ENCODE measurements at regions not wholly inside any gene's neighbourhood (a gene's known extent, or its start where the extent isn't known, plus 50 kb on each side); places are given as distances from the start of the nearest gene placed in this dataset.

GRCh38 chr6:78589436-78589835 is 277.9 kb upstream of the IRAK1BP1 start:
- ChIA-PET CTCF (interaction anchor here (0.6 kb wide), 1 partner anchor 80 kb away, joined by 3 read pairs; no protein-coding TSS in a partner anchor), POLR2A (no interaction called here)
- H3K27ac ChIP-seq (ENCODE audit: extremely low read depth, low read depth, low read length) = no peak overlapping the region
- H3K36me3 ChIP-seq (ENCODE audit: control insufficient read depth in 2 of 2, insufficient read depth in 1 of 2, low read length in 2 of 2) = no peaks in the 10 kb centered on the region
- no peak overlapping the region for H3K4me3 ChIP-seq (ENCODE audit: low read depth, low read length)
- no peak for TF ChIP-seq ZNF23 (tag by site-specific recombination; IDR thresholded peaks at IDR 0.05; ENCODE audit: borderline replicate concordance)
- peak; percentile 23; the same call in 1 of the 2 replicates for TF ChIP-seq WT1 (tag by site-specific recombination; IDR thresholded peaks at IDR 0.05)
- peak; percentile 22; the same call in 1 of the 2 replicates for TF ChIP-seq SP7 (tag by site-specific recombination; IDR thresholded peaks at IDR 0.05)
- TF ChIP-seq, protein P1, sequence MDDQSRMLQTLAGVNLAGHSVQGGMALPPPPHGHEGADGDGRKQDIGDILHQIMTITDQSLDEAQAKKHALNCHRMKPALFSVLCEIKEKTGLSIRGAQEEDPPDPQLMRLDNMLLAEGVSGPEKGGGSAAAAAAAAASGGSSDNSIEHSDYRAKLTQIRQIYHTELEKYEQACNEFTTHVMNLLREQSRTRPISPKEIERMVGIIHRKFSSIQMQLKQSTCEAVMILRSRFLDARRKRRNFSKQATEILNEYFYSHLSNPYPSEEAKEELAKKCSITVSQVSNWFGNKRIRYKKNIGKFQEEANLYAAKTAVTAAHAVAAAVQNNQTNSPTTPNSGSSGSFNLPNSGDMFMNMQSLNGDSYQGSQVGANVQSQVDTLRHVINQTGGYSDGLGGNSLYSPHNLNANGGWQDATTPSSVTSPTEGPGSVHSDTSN (CRISPR knock-in tag; IDR thresholded peaks at IDR 0.05) = no peak
- TF ChIP-seq, protein P2, sequence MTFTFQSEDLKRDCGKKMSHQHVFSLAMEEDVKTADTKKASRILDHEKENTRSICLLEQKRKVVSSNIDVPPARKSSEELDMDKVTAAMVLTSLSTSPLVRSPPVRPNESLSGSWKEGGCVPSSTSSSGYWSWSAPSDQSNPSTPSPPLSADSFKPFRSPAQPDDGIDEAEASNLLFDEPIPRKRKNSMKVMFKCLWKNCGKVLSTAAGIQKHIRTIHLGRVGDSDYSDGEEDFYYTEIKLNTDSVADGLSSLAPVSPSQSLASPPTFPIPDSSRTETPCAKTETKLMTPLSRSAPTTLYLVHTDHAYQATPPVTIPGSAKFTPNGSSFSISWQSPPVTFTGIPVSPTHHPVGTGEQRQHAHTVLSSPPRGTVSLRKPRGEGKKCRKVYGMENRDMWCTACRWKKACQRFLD (tag by site-specific recombination; IDR thresholded peaks at IDR 0.05) = no peak
- TF ChIP-seq ZNF518A (tag by site-specific recombination; conservative IDR thresholded peaks at IDR 0.05; ENCODE audit: low read depth) = no peak
- TF ChIP-seq ZNF48 (tag by site-specific recombination; IDR thresholded peaks at IDR 0.05) = no peak
- TF ChIP-seq, protein P3, sequence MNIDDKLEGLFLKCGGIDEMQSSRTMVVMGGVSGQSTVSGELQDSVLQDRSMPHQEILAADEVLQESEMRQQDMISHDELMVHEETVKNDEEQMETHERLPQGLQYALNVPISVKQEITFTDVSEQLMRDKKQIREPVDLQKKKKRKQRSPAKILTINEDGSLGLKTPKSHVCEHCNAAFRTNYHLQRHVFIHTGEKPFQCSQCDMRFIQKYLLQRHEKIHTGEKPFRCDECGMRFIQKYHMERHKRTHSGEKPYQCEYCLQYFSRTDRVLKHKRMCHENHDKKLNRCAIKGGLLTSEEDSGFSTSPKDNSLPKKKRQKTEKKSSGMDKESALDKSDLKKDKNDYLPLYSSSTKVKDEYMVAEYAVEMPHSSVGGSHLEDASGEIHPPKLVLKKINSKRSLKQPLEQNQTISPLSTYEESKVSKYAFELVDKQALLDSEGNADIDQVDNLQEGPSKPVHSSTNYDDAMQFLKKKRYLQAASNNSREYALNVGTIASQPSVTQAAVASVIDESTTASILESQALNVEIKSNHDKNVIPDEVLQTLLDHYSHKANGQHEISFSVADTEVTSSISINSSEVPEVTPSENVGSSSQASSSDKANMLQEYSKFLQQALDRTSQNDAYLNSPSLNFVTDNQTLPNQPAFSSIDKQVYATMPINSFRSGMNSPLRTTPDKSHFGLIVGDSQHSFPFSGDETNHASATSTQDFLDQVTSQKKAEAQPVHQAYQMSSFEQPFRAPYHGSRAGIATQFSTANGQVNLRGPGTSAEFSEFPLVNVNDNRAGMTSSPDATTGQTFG (tag by site-specific recombination; IDR thresholded peaks at IDR 0.05; ENCODE audit: borderline replicate concordance) = no peak
- no peak for TF ChIP-seq ZNF558 (tag by site-specific recombination; IDR thresholded peaks at IDR 0.05)
- H3K4me1 ChIP-seq (ENCODE audit: control insufficient read depth, insufficient read depth, low read length) = no peaks in the 10 kb centered on the region
- no peaks in the 10 kb centered on the region for H3K9me3 ChIP-seq (ENCODE audit: control insufficient read depth, insufficient read depth, low read depth, low read length)

DNA sequence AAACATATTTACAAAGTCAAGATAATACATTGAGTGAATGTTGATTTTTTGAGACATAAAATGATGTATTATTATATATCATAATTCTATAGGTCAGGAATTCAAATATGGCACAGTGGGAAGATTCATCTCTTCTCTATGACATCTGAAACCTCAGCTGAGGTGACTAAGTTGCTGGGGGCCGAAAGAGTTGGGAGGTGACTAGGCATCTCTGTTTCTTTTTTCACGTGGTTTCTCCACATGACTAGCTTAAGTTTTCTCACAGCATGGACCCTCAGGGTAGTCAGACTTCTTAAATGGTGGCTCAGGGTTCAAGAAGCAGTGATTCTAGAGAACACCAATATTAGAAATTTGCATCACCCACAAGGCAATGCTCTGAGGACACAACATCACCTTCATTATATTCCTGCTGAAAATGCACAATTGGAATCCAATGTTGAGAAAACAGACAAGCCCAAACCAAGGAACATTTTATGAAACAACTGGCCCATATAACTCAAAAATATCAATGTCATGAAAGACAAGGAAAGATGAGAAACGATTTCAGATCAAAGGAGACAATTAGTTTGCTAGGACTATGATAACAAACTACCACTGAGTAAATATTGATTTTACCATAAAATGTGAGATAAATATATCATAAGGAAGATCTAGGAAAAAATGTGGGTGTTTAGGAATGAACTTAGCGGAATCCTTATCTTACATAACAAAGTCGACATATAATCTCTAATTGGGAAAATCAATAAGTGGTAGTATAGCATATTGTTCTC is 273.3 kb upstream of the IRAK1BP1 start:
- TF ChIP-seq TCF7L2 (IDR thresholded peaks at IDR 0.05; ENCODE audit: borderline replicate concordance, low read depth, low read length) (peak; percentile 50; the same call in 1 of the 2 replicates), ZNF585B (tag by site-specific recombination; IDR thresholded peaks at IDR 0.05) (no peak), ZFP69B (tag by site-specific recombination; IDR thresholded peaks at IDR 0.05) (no peak), BCL6B (tag by site-specific recombination; IDR thresholded peaks at IDR 0.05) (peak; percentile 62; the same call in 1 of the 2 replicates)
- Histone ChIP-seq H3K27ac (ENCODE audit: extremely low read depth, low read depth, low read length) (no peak overlapping the region), H3K36me3 (ENCODE audit: control insufficient read depth in 2 of 2, insufficient read depth in 1 of 2, low read length in 2 of 2) (no peaks in the 10 kb centered on the region), H3K4me3 (ENCODE audit: low read depth, low read length) (no peak overlapping the region), H3K9me3 (ENCODE audit: control insufficient read depth, insufficient read depth, low read depth, low read length) (no peaks in the 10 kb centered on the region), H3K4me1 (ENCODE audit: control insufficient read depth, insufficient read depth, low read length) (no peaks in the 10 kb centered on the region)
- CTCF ChIA-PET = interaction anchor here (0.8 kb wide), 1 partner anchor 17 kb away, joined by 3 read pairs; no protein-coding TSS in a partner anchor
- POLR2A ChIA-PET = no interaction called here

All from HEK293 (cell line).